ENCODE measurements at regions not wholly inside any gene's neighbourhood (a gene's known extent, or its start where the extent isn't known, plus 50 kb on each side); places are given as distances from the start of the nearest gene placed in this dataset.

- Histone ChIP-seq H3K23ac (ENCODE audit: insufficient read length) (no peak overlapping the region), H2AK5ac (ENCODE audit: low read depth, low read length) (no peak overlapping the region), H3K4me1 (replicated peaks in 1 of 4; ENCODE audit: control insufficient read depth in 3 of 4, insufficient read depth in 4 of 4, low read length in 3 of 4) (no peaks in the 10 kb centered on the region), H2BK5ac (ENCODE audit: low read depth, low read length) (no peak overlapping the region), H3K56ac (replicated peaks; ENCODE audit: insufficient read length, low read depth, low read length) (no peak overlapping the region), H3K36me3 (ENCODE audit: control insufficient read depth in 2 of 4, insufficient read depth in 4 of 4, low read length in 3 of 4) (no peaks in the 10 kb centered on the region), H2AFZ (ENCODE audit: low read length) (no peak overlapping the region), H3K4ac (replicated peaks; ENCODE audit: insufficient read length, low read depth, low read length) (no peak overlapping the region), H3K79me1 (ENCODE audit: low read depth, low read length) (no peaks in the 10 kb centered on the region), H4K8ac (ENCODE audit: extremely low read depth, insufficient read depth, low read length) (no peak overlapping the region), H3K79me2 (ENCODE audit: control insufficient read depth in 1 of 2, insufficient read depth in 2 of 2, low read length in 2 of 2) (no peaks in the 10 kb centered on the region), H3K23me2 (ENCODE audit: low read depth, low read length) (no peaks in the 10 kb centered on the region), H3K9ac (replicated peaks in 1 of 4; ENCODE audit: extremely low read depth in 1 of 4, low read depth in 3 of 4, low read length in 3 of 4) (no peak overlapping the region), H3K14ac (ENCODE audit: insufficient read length) (no peak overlapping the region), H2BK120ac (replicated peaks; ENCODE audit: low read depth, low read length) (no peak overlapping the region), H3K4me3 (ENCODE audit: extremely low read depth in 1 of 4, insufficient read depth in 2 of 4, low read depth in 3 of 4, low read length in 4 of 4) (no peak overlapping the region), H4K5ac (ENCODE audit: insufficient read length, low read depth, low read length) (no peak overlapping the region), H3K27me3 (replicated peaks in 1 of 4; ENCODE audit: control insufficient read depth in 3 of 4, extremely low read depth in 1 of 4, insufficient read depth in 3 of 4, low read length in 3 of 4) (no peaks in the 10 kb centered on the region), H3K27ac (ENCODE audit: low read depth, low read length) (no peak overlapping the region), H4K20me1 (replicated peaks in 1 of 2; ENCODE audit: control insufficient read depth in 1 of 2, insufficient read depth in 2 of 2, low read length in 2 of 2) (no peaks in the 10 kb centered on the region), H3K18ac (ENCODE audit: extremely low read depth, low read length) (no peak overlapping the region), H2BK12ac (ENCODE audit: low read depth, low read length) (no peak overlapping the region), H2BK15ac (ENCODE audit: low read length) (no peak overlapping the region), H2BK20ac (ENCODE audit: low read length) (no peak overlapping the region), H3K4me2 (ENCODE audit: insufficient read depth in 1 of 2, low read depth in 2 of 2, low read length in 2 of 2) (no peak overlapping the region), H4K91ac (replicated peaks; ENCODE audit: insufficient read length, low read length) (no peak overlapping the region), H3K9me3 (ENCODE audit: insufficient read depth in 2 of 2, low read depth in 1 of 2, low read length in 1 of 2) (no peaks in the 10 kb centered on the region)
- WGBS, 2 experiments (ENCODE audit: extremely low coverage in 1 of 2, insufficient coverage in 1 of 2, insufficient read length in 1 of 2, insufficient replicate concordance in 2 of 2, low coverage in 1 of 2, low lambda C conversion rate in 2 of 2, missing lambda C conversion rate in 1 of 2) = 100% methylated on average over 1 of the region's 1 CpG; no CpG with 5 or more reads in 1 of the 2 experiments
- FAIRE-seq (no peak), DNase-seq (ENCODE audit: low read depth in 1 of 2, low spot score in 2 of 2) (no peak)
- TF ChIP-seq RAD21 (IDR thresholded peaks at IDR 0.05 in 1 of 2, conservative IDR thresholded peaks at IDR 0.05 in 1 of 2; ENCODE audit: low read depth in 2 of 2, low read length in 2 of 2) = no peak
- TF ChIP-seq RXRA (IDR thresholded peaks at IDR 0.05; ENCODE audit: insufficient read depth, low read depth, low read length) = no peak
- no peak for TF ChIP-seq GABPA (IDR thresholded peaks at IDR 0.05; ENCODE audit: borderline replicate concordance, insufficient read depth, low read length)
- TF ChIP-seq RFX5 (IDR thresholded peaks at IDR 0.05; ENCODE audit: borderline replicate concordance, low read depth, low read length) = no peak
- no peak for TF ChIP-seq KDM4A (IDR thresholded peaks at IDR 0.05; ENCODE audit: low read depth, low read length, severe bottlenecking)
- TF ChIP-seq FOSL1 (IDR thresholded peaks at IDR 0.05; ENCODE audit: insufficient read depth, low read depth, low read length) = no peak
- no peak for TF ChIP-seq POU5F1 (IDR thresholded peaks at IDR 0.05; ENCODE audit: low read depth, low read length)
- POLR2A ChIA-PET (ENCODE audit: partially characterized antibody) = no interaction called here
- CTCF ChIA-PET (ENCODE audit: partially characterized antibody) = interaction anchor here (0.6 to 1.4 kb wide), 4 partner anchors 10 to 634 kb away, joined by 3 to 4 read pairs (median 3); no protein-coding TSS in a partner anchor
Observed at GRCh38 chr15:87606971-87607370, 649.6 kb downstream of the NTRK3 start.
